HG02588 (cell line): ENCODE measurements at regions not wholly inside any gene's neighbourhood (a gene's known extent, or its start where the extent isn't known, plus 50 kb on each side); places are given as distances from the start of the nearest gene placed in this dataset.
"Not testable (repeated sequence)": the region's sequence is repeated elsewhere in the genome, so short reads cannot be mapped to it uniquely, and the experiment has no call there.

Experiments
- ATAC-seq: cut with Tn5 transposase; IDR thresholded peaks from one replicate; pipeline ENCODE4 v1.9.1; 2021; ENCODE audit warnings: mild to moderate bottlenecking, moderate library complexity; ENCODE audit not compliant: unreplicated experiment

GRCh38 chr7:32816409-32816948, 75.1 kb downstream of the KBTBD2 start:
- ATAC-seq = not testable (repeated sequence)

DNA sequence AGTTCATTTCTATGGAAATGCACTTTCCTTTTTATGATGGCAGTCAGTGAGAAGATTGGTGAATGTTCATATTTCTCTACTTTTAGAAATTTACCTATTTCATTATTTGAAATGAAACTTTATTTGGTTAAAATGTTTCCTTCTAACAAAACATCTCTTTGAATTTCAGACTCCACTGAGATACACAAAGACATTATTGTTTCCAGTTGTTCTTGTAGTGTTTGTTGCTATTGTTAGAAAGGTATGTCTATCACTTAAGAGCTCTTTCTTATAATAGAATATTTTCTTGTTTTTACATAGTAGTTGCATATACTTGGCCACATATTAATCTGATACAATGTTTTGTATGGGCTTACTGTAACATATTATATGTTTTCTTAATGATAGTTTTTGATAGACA, 76.8 kb downstream of the KBTBD2 start:
- not testable (repeated sequence) for ATAC-seq

GRCh38 chr7:32809871-32810270, 81.7 kb downstream of the KBTBD2 start:
- ATAC-seq = no peak

DNA sequence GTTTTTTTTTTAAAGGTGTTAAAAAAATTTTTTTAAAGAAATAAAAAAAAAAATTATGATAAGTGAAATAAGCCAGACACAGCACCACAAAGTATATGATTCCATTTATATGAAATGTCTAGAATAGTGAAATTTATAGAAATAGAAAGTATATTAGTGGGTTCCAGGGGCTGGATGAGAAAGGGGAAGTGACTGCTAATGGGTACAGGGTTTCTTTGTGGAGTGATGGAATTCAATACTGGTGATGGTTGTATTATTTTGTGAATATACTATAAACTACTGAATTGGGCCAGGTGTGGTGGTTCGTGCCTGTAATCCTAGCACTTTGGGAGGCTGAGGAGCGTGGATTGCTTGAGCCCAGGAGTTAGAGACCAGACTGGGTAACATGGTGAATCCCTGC, 82.2 kb downstream of the KBTBD2 start:
- ATAC-seq = no peak

- ATAC-seq = no peak
Measured at GRCh38 chr7:32803406-32804141, 88.0 kb downstream of the KBTBD2 start.

- ATAC-seq = no peak
Measured at GRCh38 chr7:32802305-32802910, 89.2 kb downstream of the KBTBD2 start.

DNA sequence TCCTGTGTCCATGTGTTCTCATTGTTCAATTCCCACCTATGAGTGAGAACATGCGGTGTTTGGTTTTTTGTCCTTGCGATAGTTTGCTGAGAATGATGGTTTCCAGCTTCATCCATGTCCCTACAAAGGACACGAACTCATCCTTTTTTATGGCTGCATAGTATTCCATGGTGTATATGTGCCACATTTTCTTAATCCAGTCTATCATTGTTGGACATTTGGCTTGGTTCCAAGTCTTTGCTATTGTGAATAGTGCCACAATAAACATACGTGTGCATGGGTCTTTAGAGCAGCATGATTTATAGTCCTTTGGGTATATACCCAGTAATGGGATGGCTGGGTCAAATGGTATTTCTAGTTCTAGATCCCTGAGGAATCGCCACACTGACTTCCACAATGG, 98.5 kb downstream of the KBTBD2 start:
- ATAC-seq = not testable (repeated sequence)

- ATAC-seq = not testable (repeated sequence)
Measured at GRCh38 chr7:32790766-32791430, 100.7 kb downstream of the KBTBD2 start.

DNA sequence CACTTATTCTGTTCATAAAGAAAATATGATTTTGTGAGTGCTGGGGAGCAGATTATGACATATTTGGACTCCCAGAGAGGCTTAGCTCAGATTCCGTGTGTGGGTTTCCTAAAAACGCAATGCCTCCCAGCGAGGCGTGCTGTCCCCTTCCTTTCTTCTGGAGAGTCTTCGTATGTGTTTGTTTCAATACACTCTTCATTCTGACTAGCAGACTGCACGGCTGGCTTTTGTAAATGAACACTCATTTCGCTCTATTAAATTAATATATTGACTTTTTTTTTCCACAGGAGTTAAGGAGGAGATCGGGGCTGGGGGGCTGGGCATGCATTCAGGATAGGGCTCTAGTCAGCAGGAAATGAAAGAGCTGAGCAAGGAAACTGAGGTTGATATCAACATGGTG, 102.3 kb downstream of the KBTBD2 start:
- ATAC-seq = not testable (repeated sequence)

DNA sequence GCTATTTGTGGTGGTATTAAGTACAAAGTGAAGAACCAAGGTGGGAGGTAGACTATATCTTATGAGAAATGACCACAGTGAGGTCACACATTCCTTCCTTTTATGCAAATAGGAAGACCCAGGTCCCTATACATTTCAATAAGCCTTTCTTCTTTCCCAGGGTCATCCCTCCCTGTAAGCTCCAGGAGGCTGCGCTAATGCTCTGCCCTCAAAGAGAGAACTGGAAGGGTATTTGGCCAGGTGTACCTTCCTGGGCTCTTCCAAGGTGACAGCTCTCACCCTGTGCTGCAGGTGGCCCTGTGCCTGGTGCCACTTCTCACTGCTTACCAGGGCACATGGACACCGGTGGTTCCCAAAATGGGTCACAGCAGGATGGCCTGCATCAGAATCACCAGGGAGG, 103.4 kb downstream of the KBTBD2 start:
- not testable (repeated sequence) for ATAC-seq

GRCh38 chr7:32785365-32785944, 106.1 kb downstream of the KBTBD2 start:
- ATAC-seq = not testable (repeated sequence)

- ATAC-seq = not testable (repeated sequence)
Measured at GRCh38 chr7:32779895-32780294, 111.7 kb downstream of the KBTBD2 start.

- no peak for ATAC-seq
Measured at GRCh38 chr7:32779167-32779566, 112.4 kb downstream of the KBTBD2 start.

- not testable (repeated sequence) for ATAC-seq
Measured at GRCh38 chr7:32777041-32777666, 114.4 kb downstream of the KBTBD2 start.

DNA sequence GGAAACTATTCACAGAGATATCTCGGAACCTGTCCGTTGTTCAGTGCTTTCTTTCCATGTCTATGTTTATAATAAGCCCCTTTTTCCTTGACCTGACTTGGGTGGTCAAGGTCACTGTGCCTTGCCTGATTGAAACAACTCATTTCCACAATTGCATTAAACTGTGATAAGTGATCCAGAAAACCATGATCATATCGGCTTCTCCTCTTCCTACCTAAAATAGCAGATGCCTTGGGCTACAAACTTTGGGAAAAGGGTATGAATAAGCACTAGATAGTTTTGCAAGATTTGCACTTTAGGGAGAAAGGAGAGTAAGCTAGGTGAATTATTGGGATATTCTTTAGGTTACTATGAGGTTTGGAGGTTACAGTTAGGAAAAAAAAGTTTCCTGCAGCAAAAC, 115.2 kb downstream of the KBTBD2 start:
- ATAC-seq = not testable (repeated sequence)

- not testable (repeated sequence) for ATAC-seq
Measured at GRCh38 chr7:32775809-32776208, 115.8 kb downstream of the KBTBD2 start.

DNA sequence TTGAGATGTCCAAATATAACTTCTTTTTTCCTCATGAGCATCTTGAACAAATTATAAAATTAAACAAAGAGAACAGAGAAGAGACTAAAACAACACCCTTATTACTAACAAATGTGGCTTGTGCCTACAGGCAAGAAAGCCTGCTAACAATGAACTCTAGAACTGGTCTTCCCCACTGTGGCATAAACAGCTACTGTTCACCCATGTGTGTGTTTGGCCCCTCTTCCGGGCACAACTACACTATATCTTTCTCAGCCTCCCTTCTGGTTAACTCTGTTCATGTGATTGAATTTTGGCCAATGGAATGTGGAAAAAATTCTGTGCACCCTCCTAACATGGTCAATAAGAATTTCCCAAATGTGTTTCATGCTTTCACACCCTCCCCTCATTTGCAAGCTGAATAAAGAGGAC, 117.0 kb downstream of the KBTBD2 start:
- ATAC-seq = no peak

DNA sequence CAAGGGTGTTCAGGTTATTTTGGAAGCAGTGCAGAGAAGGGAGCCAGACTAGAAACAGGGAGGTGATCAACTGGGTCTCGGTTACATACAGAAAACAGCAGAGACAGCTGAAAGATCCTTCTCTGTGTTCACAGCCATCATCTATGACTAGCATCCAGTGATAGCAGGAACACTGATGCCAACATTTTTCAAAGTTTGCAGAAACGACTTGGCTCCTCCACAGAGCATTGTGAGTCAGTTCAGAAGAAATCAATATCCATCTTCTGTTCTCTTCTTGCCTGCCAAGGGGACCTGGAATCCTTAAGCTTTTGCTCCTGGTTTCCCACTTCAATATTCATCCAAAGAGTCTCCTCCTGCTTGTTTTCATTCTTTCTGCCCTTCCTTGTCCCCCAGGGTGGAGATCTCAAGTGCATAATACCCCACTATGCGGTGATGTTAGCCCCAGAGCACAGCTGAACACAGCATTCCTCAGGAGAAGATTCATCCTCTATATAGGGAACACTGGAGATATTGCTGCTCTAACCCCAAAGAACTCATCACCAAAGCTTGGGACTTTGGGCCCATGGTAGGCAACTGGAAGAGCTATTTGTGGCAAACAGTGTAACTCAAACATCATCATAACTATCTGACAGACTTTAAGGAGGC, 122.6 kb downstream of the KBTBD2 start:
- ATAC-seq = not testable (repeated sequence)

GRCh38 chr7:32768338-32768737, 123.2 kb downstream of the KBTBD2 start:
- ATAC-seq = not testable (repeated sequence)

- ATAC-seq = not testable (repeated sequence)
Measured at GRCh38 chr7:32765649-32766251, 125.8 kb downstream of the KBTBD2 start.
